SU-DHL-6 (cell line): ENCODE measurements at regions not wholly inside any gene's neighbourhood (a gene's known extent, or its start where the extent isn't known, plus 50 kb on each side); places are given as distances from the start of the nearest gene placed in this dataset.

Experiments
- EZH2phosphoT487 ChIP-seq: fragments of 200-600 bp; sonication (generic), shearing (Covaris generic); conservative IDR thresholded peaks from 2 replicates; pipeline ENCODE4 v1.6.1; 2018; ENCODE audit warnings: mild to moderate bottlenecking, antibody characterized with exemption, low read length, moderate library complexity, mixed read lengths
- TF ChIP-seq, protein P1 (sequence below): fragments of 200-600 bp; sonication (generic); IDR thresholded peaks from one replicate; pipeline ENCODE4 v1.5.1; 2017; ENCODE audit warnings: antibody characterized with exemption, mild to moderate bottlenecking, low read length, moderate library complexity; ENCODE audit not compliant: insufficient read depth, poor library complexity, severe bottlenecking

GRCh38 chr7:101728128-101728527, 89.3 kb upstream of the CUX1 start:
- TF ChIP-seq, protein P1, sequence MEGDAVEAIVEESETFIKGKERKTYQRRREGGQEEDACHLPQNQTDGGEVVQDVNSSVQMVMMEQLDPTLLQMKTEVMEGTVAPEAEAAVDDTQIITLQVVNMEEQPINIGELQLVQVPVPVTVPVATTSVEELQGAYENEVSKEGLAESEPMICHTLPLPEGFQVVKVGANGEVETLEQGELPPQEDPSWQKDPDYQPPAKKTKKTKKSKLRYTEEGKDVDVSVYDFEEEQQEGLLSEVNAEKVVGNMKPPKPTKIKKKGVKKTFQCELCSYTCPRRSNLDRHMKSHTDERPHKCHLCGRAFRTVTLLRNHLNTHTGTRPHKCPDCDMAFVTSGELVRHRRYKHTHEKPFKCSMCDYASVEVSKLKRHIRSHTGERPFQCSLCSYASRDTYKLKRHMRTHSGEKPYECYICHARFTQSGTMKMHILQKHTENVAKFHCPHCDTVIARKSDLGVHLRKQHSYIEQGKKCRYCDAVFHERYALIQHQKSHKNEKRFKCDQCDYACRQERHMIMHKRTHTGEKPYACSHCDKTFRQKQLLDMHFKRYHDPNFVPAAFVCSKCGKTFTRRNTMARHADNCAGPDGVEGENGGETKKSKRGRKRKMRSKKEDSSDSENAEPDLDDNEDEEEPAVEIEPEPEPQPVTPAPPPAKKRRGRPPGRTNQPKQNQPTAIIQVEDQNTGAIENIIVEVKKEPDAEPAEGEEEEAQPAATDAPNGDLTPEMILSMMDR: no peak
- no peak for TF ChIP-seq EZH2phosphoT487
